ENCODE measurements at regions not wholly inside any gene's neighbourhood (a gene's known extent, or its start where the extent isn't known, plus 50 kb on each side); places are given as distances from the start of the nearest gene placed in this dataset.
"Not testable (repeated sequence)": the region's sequence is repeated elsewhere in the genome, so short reads cannot be mapped to it uniquely, and the experiment has no call there.

DNA sequence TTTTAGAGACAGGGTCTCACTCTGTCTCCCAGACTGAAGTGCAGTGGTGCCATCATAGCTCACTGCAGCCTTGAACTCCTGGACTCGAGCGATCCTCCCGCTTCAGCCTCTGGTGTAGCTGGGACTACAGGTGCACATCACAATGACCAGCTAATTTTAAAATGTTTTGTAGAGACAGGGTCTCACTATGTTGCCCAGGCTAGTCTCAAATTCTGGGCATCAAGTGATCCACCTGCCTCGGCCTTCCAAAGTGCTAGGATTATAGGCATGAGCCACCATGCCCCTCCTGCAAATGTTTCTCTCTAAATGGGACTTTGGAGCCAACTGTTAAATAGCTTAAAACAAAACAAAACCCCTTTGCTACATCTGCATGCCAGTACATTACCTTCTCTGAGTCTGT lies 82.2 kb upstream of the BRD7 start:
- DNase-seq (ENCODE audit: low spot score) = no peak

DNA sequence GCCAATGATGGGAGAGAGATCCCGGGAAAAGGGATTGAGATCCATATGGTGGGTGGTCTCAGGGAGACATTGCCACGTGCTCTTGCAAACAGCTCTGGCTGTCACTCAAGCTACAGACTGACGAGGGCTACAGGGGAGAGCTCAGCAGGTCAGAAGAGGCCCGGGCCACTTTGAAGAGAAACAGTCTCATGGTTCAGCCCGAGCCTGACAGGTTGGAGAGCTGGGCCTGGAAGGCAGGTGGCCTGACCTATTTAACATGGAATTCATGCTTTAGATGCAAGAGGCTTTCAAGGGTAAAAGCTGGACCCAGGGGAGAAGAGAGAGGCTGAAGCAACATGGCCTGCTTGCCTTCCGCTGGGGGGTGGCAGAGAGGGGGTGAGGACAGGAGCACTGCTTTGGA lies 81.0 kb upstream of the BRD7 start:
- no peak for DNase-seq (ENCODE audit: low spot score)

DNA sequence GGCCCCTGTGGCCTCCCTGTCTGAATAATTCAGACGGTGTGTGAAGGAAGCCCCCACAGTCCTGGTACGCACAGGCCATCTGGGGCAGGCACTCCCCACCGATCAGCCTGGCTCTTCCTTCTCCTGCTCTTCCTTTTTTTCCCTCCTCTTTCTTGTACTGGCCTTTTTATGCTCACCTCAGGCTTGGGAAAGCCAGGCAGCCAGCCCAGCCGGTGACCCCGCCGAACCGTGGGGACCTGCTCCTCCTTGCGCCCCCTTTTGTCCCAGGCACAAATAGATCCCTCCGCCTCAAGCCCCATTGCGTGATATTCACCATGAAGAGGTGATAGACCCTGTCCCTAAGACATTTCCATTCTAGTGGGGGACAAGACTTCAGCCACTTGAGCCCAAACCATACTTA lies 80.2 kb upstream of the BRD7 start:
- no peak for DNase-seq (ENCODE audit: low spot score)

DNA sequence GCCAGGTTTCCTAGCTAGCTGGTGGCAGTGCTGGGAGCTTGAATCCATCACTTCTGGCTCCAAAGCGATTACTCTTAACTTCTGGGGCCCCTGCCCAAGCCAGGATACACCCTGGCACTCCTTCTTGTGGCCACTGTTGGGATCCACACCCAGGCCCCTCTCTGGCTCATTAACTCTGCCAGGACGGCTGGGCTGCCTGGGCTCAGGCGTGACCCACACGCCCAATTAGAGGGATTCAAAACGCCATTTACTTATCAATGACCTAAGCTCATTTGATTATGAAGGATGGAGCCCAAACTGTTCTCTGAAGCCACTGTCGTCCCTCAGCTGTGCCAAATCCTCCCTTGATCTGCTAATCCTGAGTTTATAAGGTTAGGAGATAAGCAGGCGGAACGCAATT lies 79.7 kb upstream of the BRD7 start:
- DNase-seq (ENCODE audit: low spot score) = no peak

DNA sequence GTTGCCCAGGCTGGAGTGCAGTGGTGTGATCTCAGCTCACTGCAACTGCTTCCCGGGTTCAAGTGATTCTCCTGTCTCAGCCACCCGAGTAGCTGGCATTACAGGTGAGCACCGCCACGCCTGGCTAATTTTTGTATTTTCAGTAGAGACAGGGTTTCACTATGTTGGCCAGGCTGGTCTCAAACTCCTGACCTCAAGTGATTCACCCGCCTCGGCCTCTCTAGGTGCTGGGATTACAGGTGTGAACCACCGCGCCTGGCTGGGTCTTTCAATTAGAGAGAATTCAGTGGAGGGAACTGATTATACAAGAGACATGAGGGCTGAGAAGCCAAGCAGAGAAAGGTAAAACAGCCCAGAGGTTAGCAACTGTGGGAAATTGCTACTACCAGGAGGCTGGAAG lies 78.6 kb upstream of the BRD7 start:
- not testable (repeated sequence) for DNase-seq (ENCODE audit: low spot score)

DNA sequence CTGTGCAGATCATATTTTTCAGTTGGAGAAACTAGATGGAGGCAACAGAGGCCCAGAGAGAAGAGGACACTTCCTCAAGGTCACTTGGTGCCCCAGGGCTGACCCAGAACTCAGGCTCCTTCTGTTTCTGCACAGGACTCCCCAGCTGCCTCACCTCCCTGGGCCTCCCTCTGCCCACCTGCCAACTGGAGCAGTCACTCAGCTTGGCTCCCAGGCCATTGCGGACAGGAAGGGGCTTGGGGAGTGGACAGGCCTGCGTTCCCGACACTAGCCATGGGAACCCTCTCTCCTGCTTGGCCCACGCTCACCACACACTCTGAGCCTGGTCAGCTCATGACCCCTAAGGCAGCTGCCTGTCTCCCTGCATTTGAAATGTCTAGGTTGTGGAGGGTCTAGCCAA lies 78.1 kb upstream of the BRD7 start:
- DNase-seq (ENCODE audit: low spot score) = no peak

DNA sequence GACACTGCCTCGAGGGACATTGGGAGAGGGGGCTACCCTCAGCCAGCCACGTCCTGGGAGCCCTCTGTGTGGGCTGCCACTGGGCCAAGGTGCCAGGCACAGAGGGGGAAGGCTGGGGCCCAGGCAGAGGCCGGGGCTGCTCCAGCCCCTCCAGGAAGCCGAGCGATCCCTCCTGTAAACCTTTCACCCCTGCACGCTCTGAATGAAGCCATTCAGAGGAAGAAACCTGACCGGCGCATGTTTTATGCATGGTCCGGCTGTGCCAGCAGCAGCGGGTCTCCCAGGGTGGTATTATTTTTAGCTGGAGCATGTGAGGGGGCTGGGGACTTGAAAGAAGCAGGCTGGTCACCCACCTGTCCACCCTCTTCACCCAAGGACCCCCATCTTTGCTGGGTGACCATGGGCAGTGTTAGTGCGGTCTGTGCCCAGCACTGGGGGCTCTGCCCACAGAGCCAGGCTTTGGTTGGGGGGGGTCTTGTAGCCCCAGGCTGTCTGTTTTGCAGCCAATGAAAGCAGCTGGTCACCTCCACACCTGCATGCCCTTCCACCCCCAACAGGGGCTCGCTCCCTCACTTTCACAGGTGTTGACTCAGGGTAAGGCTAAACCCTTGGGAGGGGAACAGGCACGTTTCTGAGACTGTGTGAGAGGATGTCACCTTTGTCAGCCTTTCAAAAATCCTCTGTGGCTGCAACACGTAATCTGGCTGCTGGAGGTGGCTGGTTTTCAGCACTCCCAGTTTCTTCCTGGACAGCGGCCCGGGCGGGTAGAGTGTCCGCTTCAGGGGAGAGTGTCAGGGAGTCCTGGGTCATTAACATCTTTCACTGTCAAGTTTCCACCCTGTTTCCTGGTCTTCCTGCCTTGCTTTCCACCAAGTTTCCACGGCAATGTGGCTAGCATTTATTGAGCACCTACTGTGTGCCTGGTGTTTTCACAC lies 77.1 kb upstream of the BRD7 start:
- no peak for DNase-seq (ENCODE audit: low spot score)

DNA sequence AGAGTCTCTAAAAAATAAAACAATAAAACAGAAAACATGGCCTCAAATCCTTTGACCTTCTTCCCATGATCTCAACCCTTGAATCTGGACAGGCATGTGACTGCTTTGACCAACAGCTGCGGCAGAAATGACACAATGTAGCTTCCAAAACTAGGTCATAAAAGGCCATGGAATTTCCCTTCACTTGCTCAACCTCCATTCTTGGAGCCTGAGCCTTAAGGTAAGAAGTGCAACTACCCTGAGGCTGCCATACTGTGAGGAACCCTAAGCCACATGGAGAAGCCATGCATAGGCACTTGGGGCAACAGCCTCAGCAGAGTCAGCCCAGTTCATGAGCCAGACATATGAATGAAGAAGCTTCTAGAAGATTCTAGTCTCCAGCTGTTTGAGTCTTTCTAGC lies 75.7 kb upstream of the BRD7 start:
- no peak for DNase-seq (ENCODE audit: low spot score)

DNA sequence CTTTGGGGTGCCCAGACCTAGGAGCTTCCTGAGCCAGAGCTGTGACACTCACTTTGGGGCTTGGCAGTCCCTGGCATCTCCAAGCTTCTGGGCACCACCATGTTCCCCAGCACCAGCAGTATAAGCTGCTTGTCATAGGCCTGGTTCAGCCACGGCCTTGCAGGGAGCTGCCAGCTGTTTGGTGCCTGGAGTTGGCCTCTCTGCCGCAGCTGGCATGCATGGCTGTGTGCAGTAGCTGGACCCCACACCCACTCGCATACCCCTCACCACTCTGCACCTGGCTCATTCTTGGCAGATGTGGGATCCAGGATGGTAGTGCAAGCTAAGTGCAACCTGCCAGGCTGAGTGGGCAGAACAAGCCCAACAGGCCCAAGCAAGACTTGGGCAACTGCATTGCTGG lies 73.4 kb upstream of the BRD7 start:
- no peak for DNase-seq (ENCODE audit: low spot score)

DNA sequence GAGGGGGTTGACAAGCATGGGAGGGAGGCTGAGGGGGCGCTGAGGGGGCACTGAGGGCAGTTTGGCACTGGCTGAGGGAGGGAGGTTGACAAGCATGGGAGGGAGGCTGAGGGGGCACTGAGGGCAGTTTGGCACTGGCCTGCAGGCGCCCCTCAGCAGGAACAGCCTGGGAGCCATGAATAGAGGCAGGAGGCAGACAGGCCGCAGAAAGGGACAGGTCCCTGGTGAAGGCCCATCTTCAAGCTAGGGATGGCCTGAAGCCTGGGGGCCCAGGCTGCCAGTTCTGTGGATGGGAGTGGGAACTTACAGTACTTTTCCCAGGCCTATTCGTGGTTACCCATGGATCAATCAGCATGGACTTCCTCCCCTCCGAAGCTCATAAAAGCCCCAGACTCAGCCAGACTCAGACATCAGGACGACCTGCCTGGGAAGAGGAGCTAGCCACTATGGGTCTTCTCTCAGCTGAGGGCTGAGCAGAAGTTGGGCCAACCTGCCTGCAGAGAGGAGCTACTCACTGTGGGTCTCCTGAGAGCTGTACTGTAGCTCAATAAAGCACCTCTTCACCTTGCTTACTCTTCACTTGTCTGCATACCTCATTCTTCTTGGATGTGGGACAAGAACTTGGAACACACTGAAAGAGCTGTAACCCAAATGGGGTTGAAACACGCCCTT lies 72.8 kb upstream of the BRD7 start:
- DNase-seq (ENCODE audit: low spot score) = no peak

DNA sequence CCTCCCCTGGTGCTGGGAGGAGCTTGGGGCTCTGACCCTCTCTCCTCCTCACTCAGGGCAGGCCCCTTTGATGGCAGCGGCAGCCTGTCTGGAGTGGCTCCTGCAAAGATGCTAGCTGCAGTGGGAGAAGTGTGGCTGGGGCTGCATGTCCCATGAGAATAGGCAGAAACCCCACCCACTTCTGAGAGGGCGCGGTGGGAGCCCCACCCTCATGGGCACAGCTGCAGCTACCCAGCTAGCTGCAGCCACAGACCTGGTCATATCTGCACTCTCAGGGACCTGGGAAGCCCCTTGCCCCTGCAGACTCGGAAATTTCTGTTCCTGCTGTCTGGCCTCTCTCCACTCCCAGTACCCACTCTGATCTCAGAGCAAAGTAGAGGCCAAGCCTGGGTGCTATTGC lies 72.2 kb upstream of the BRD7 start:
- no peak for DNase-seq (ENCODE audit: low spot score)

DNA sequence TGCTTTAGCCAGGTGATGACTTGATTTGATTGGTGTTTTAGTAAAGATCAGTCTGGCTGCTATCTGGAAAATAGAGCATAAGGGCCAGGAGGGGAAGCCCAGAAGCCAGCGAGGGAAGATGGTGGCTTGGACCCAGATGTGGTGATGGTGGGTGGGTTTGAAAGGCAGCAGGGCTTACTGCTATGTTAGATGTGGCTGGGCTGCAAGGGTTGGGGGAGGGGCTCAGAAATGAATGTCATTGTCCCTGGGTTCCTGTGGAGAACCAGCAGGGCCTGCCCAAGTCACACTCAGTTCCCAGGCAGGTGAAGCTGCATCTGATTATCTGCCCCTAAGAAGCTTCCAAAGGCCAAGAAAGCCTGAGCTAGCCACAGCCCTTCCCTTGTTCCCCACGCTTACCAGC lies 71.7 kb upstream of the BRD7 start:
- no peak for DNase-seq (ENCODE audit: low spot score)

DNA sequence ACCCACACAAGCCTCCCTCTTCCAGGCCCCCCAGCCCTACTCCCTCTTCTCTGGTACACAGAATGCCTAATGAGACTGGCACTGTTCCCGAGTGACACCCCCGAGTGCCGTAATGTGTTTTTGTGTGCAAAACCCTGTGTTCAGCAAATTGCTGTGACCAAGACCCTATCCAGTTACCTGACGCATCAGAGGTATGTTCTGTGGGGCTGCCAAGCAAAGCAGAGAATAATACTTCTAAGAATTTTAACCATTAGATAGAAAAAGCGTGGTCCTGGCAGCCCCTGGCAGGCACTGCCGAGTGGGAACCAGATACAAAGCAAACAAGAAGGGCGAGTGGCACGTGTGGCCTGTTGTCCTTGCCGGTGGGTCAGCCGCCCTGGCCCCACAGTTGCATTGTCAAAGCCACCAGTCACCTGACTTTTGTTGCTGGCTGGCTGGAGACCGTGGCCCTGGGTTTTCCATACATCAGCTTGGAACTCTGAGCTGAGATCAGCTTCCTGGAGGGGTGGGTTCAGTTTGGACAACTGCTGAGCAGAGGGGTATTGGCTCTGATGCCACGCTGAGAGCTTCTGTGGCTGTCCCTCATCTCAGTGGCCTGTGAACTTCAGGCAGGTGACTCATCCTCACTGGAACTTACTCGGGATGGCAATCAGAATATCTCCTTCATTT lies 69.1 kb upstream of the BRD7 start:
- DNase-seq (ENCODE audit: low spot score) = no peak

DNA sequence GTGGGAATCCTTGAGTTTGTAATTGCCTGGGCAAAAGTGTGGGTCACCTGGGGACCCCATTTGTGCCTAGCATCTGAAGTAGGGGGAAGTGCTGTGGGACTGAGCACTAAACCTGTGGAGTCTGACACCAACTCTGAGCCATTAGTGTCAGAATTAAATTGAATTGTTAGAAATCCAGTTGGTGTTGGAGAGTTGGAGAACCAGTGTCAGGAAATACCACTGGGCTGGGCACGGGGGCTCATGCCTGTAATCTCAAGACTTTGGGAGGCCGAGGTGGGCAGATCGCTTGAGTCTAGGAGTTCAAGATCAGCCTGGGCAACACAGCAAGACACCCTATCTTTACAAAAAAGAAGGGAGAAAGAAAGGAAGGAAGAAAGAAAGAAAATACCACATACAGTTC lies 67.5 kb upstream of the BRD7 start:
- no peak for DNase-seq (ENCODE audit: low spot score)

DNA sequence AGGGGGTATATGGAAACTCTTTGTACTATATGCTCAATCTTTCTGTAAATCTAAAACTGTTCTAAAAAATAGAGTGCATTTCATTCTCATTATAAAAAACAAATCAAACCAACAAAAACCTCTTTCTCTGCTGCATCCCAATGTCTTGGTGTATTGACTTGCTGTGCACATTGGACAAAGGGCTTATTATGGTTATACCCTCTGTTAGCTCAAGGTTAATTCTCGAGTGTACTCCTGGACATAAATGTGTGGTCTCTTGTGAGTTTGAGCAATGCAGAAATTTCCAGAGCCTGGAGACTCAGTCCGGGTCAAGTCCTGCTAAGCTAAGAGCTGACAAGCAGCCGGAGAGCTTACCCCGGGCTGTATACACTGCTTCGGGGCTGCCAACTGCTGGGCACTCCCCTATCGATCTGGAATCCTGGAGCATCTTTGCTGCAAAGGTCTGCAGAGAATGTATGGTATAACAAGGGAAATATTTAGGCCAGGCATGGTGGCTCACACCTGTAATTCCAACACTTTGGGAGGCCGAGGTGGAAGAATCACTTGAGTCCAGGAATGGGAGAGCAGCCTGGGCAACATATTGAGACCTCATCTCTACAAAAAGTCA lies 66.2 kb upstream of the BRD7 start:
- no peak for DNase-seq (ENCODE audit: low spot score)

DNA sequence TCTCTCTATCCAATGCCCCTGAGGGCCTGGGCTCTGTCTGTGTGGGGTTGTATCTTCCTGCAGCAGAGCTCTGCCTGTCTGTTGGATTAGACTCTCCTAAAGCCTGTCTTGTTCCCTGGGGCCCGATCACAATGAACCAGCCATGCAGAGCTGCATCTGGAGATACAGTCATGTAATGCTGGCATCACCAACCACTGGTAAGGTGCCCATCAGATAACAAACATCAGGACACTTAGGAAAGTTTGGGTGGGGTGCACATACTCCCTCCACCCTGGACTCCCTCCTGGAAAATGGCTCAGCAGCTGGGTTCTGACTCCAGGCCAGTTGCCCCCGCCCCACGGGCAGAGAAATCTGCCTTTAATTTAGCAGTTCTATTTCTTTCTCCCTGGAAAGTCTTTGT lies 61.3 kb upstream of the BRD7 start:
- peak; percentile 12 for DNase-seq (ENCODE audit: low spot score)

DNA sequence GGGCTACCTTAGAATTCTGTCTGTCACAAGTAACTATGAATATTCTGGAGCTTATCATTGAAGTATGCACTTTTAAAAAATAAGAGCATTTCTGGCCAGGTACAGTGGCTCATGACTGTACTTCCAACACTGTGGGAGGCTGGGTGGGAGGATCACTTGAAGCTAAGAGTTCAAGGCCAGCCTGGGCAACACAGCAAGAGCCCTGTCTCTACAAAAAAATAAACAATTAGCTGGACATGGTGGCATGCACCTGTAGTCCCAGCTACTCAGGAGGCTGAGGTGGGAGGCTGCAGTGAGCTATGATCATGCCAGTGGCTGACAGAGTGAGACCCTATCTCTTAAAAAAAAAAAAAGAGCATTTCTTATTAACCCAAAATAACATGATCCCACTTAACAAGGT lies 60.0 kb upstream of the BRD7 start:
- DNase-seq (ENCODE audit: low spot score) = no peak

DNA sequence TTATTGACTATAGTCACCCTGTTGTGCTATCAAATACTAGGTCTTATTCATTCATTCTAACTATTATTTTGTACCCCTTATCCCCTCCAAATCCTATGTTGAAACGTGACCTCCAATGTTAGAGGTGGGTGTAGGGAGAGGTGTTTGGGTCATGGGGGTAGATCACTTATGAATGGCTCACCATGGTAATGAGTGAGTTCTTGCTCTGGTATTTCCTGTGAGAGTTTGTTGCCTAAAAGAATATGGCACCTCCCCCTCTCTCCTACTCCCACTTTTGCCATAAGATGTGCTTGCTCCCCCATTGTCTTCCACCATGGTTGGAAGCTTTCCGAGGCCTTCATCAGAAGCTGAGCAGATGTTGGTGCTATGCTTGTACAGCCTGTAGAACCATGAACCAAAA lies 59.3 kb upstream of the BRD7 start:
- no peak for DNase-seq (ENCODE audit: low spot score)

DNA sequence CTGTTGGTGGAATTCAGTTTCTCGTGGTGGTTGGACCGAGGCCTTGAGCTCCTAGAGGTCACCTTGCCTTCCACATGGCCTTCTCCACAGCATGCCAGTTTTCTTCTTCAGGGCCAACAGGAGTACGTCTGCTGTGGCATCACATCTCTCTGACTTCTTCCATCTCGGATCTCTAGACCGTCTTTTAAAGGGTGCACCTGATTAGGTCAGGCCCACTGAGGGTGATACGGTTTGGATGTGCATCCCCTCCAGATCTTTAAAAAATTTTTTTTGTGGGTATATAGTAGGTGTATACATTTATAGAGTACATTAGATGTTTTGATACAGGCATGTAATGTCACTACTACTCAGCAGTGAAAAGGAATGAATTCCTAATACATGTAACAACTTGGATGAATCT lies 58.3 kb upstream of the BRD7 start:
- DNase-seq (ENCODE audit: low spot score) = no peak

DNA sequence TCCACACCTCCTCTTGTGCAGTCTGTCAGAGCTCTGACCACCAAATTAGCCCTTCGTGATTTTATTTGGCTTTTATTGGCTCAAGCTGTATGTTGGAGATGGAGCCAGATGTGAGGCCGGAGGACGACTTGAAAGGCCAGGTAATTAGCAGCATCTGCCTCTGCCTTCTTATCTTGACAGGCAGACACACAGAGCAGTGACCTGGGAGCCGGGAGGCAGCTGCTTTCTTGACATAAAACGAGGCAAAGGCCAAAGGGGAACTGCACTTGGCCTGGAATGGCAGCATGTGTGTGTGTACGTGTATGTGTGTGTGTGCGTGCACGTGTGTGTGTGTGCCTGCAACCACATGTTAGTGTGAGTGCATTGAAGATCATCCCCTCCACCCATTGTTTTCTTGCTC lies 56.9 kb upstream of the BRD7 start:
- no peak for DNase-seq (ENCODE audit: low spot score)

DNA sequence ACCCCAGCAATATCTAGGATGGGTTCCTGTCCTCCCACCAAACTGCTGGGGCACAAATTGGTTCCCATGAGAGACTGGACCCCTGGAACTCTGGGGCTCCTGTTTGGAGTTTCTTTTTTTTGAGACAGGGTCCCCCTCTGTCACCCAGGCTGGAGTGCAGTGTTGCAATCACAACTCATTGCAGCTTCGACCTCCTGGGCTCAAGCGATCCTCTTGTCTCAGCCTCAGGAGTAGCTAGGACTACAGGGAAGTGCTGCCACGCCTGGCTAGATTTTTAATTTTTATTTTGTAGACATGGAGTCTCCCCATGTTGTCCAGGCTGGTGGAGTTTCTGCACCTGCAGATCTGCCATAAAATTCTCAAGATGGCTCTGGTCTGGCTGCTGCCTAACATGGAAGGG lies 56.3 kb upstream of the BRD7 start:
- DNase-seq (ENCODE audit: low spot score) = no peak

DNA sequence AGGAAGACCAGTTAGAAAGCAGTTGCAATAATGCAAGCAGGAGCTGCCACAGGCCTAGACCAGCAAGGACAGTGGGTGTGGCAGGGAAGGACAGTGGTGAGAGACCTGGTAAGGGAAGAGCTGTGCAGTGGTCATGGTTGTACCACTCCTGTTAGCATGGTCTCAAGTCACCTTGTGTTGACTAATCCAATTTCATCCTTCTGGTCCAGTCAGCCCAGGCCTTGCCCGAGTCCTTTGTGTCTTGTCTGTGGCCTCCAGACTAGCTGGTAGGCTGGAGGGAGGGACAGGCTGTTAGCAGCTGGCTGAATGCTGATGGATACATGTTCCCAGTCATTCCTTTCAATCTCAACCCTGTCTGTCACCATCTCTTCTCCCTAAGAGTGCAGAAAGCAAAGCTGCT lies 54.1 kb upstream of the BRD7 start:
- DNase-seq (ENCODE audit: low spot score) = no peak
